ENCODE measurements at regions not wholly inside any gene's neighbourhood (a gene's known extent, or its start where the extent isn't known, plus 50 kb on each side); places are given as distances from the start of the nearest gene placed in this dataset.

GRCh38 chr2:5751873-5752482, 59.8 kb downstream of the SOX11 start:
- Mint-ChIP-seq H3K9me3 (no peaks in the 10 kb centered on the region), H3K4me3 (no peak overlapping the region), H3K27me3 (no peaks in the 10 kb centered on the region), H3K27ac (no peak overlapping the region), H3K4me1 (no peaks in the 10 kb centered on the region), H3K36me3 (no peaks in the 10 kb centered on the region)

- Mint-ChIP-seq H3K36me3 (no peaks in the 10 kb centered on the region), H3K27ac (no peak overlapping the region), H3K4me3 (no peak overlapping the region), H3K27me3 (no peaks in the 10 kb centered on the region), H3K9me3 (no peaks in the 10 kb centered on the region), H3K4me1 (no peaks in the 10 kb centered on the region)
These were observed 64.1 kb downstream of the SOX11 start for GRCh38 chr2:5756272-5756671.

- no peak overlapping the region for H3K27ac Mint-ChIP-seq
- no peaks in the 10 kb centered on the region for H3K36me3 Mint-ChIP-seq
These were observed 66.2 kb downstream of the SOX11 start for GRCh38 chr2:5758346-5758745.

GRCh38 chr2:5759949-5760348, 67.8 kb downstream of the SOX11 start:
- H3K27ac Mint-ChIP-seq = no peak overlapping the region
- H3K4me3 Mint-ChIP-seq = no peak overlapping the region
- no peaks in the 10 kb centered on the region for H3K36me3 Mint-ChIP-seq
- no peaks in the 10 kb centered on the region for H3K4me1 Mint-ChIP-seq
- no peaks in the 10 kb centered on the region for H3K27me3 Mint-ChIP-seq
- H3K9me3 Mint-ChIP-seq = peaks cover 2% of the 10 kb centered on the region

More at GRCh38 chr2:5758346-5758745, 66.2 kb downstream of the SOX11 start:
- no peak overlapping the region for H3K4me3 Mint-ChIP-seq
- H3K4me1 Mint-ChIP-seq = no peaks in the 10 kb centered on the region
- no peaks in the 10 kb centered on the region for H3K9me3 Mint-ChIP-seq
- no peaks in the 10 kb centered on the region for H3K27me3 Mint-ChIP-seq

- Mint-ChIP-seq H3K4me1 (no peaks in the 10 kb centered on the region), H3K27me3 (no peaks in the 10 kb centered on the region), H3K27ac (no peak overlapping the region), H3K9me3 (peaks cover 5% of the 10 kb centered on the region), H3K4me3 (no peak overlapping the region), H3K36me3 (no peaks in the 10 kb centered on the region)
These were observed 71.3 kb downstream of the SOX11 start for GRCh38 chr2:5763531-5763930.

- no peak overlapping the region for H3K4me3 Mint-ChIP-seq
- H3K27me3 Mint-ChIP-seq = no peaks in the 10 kb centered on the region
- no peak overlapping the region for H3K27ac Mint-ChIP-seq
- H3K4me1 Mint-ChIP-seq = no peaks in the 10 kb centered on the region
- H3K9me3 Mint-ChIP-seq = peaks cover 5% of the 10 kb centered on the region
- H3K36me3 Mint-ChIP-seq = no peaks in the 10 kb centered on the region
These were observed 71.9 kb downstream of the SOX11 start for GRCh38 chr2:5764041-5764440.

- H3K9me3 Mint-ChIP-seq = peaks cover 5% of the 10 kb centered on the region
- H3K4me3 Mint-ChIP-seq = no peak overlapping the region
- H3K36me3 Mint-ChIP-seq = no peaks in the 10 kb centered on the region
- no peaks in the 10 kb centered on the region for H3K27me3 Mint-ChIP-seq
- H3K4me1 Mint-ChIP-seq = no peaks in the 10 kb centered on the region
- no peak overlapping the region for H3K27ac Mint-ChIP-seq
These were observed 73.9 kb downstream of the SOX11 start for GRCh38 chr2:5766056-5766455.

- H3K27ac Mint-ChIP-seq = no peak overlapping the region
- no peaks in the 10 kb centered on the region for H3K4me1 Mint-ChIP-seq
- H3K9me3 Mint-ChIP-seq = peaks cover 5% of the 10 kb centered on the region
- no peaks in the 10 kb centered on the region for H3K27me3 Mint-ChIP-seq
- no peak overlapping the region for H3K4me3 Mint-ChIP-seq
- no peaks in the 10 kb centered on the region for H3K36me3 Mint-ChIP-seq
These were observed 74.4 kb downstream of the SOX11 start for GRCh38 chr2:5766561-5766960.

- Mint-ChIP-seq H3K27me3 (peaks cover 1% of the 10 kb centered on the region), H3K4me1 (no peaks in the 10 kb centered on the region), H3K27ac (no peak overlapping the region), H3K4me3 (no peak overlapping the region), H3K36me3 (no peaks in the 10 kb centered on the region), H3K9me3 (peaks cover 3% of the 10 kb centered on the region)
These were observed 84.9 kb downstream of the SOX11 start for GRCh38 chr2:5777131-5777535.

- Mint-ChIP-seq H3K4me1 (no peaks in the 10 kb centered on the region), H3K9me3 (peaks cover 8% of the 10 kb centered on the region), H3K27ac (no peak overlapping the region), H3K27me3 (no peaks in the 10 kb centered on the region), H3K4me3 (no peak overlapping the region), H3K36me3 (no peaks in the 10 kb centered on the region)
These were observed 89.5 kb downstream of the SOX11 start for GRCh38 chr2:5781679-5782078.

- H3K27me3 Mint-ChIP-seq = no peaks in the 10 kb centered on the region
- no peak overlapping the region for H3K4me3 Mint-ChIP-seq
- no peaks in the 10 kb centered on the region for H3K36me3 Mint-ChIP-seq
- peaks cover 9% of the 10 kb centered on the region for H3K9me3 Mint-ChIP-seq
- no peaks in the 10 kb centered on the region for H3K4me1 Mint-ChIP-seq
- no peak overlapping the region for H3K27ac Mint-ChIP-seq
These were observed 89.9 kb downstream of the SOX11 start for GRCh38 chr2:5782103-5782502.

- no peak overlapping the region for H3K4me3 Mint-ChIP-seq
- H3K9me3 Mint-ChIP-seq = peaks cover 19% of the 10 kb centered on the region
- no peak overlapping the region for H3K27ac Mint-ChIP-seq
- no peaks in the 10 kb centered on the region for H3K36me3 Mint-ChIP-seq
- no peaks in the 10 kb centered on the region for H3K4me1 Mint-ChIP-seq
- no peaks in the 10 kb centered on the region for H3K27me3 Mint-ChIP-seq
These were observed 96.3 kb downstream of the SOX11 start for GRCh38 chr2:5788447-5788846.

GRCh38 chr2:5791371-5791770, 99.2 kb downstream of the SOX11 start:
- peaks cover 14% of the 10 kb centered on the region for H3K9me3 Mint-ChIP-seq
- no peak overlapping the region for H3K27ac Mint-ChIP-seq

GRCh38 chr2:5794012-5794411, 101.8 kb downstream of the SOX11 start:
- Mint-ChIP-seq H3K27ac (no peak overlapping the region), H3K4me3 (no peak overlapping the region), H3K9me3 (peaks cover 4% of the 10 kb centered on the region)

More at GRCh38 chr2:5791371-5791770, 99.2 kb downstream of the SOX11 start:
- Mint-ChIP-seq H3K4me1 (no peaks in the 10 kb centered on the region), H3K27me3 (no peaks in the 10 kb centered on the region), H3K4me3 (no peak overlapping the region), H3K36me3 (no peaks in the 10 kb centered on the region)

GRCh38 chr2:5798084-5798483, 105.9 kb downstream of the SOX11 start:
- H3K27me3 Mint-ChIP-seq = no peaks in the 10 kb centered on the region
- no peaks in the 10 kb centered on the region for H3K36me3 Mint-ChIP-seq
- H3K4me1 Mint-ChIP-seq = no peaks in the 10 kb centered on the region
- H3K27ac Mint-ChIP-seq = no peak overlapping the region
- no peaks in the 10 kb centered on the region for H3K9me3 Mint-ChIP-seq
- no peak overlapping the region for H3K4me3 Mint-ChIP-seq

More at GRCh38 chr2:5794012-5794411, 101.8 kb downstream of the SOX11 start:
- Mint-ChIP-seq H3K4me1 (no peaks in the 10 kb centered on the region), H3K27me3 (no peaks in the 10 kb centered on the region), H3K36me3 (no peaks in the 10 kb centered on the region)

GRCh38 chr2:5799348-5799747, 107.2 kb downstream of the SOX11 start:
- Mint-ChIP-seq H3K4me1 (no peaks in the 10 kb centered on the region), H3K27me3 (no peaks in the 10 kb centered on the region), H3K9me3 (no peaks in the 10 kb centered on the region), H3K36me3 (no peaks in the 10 kb centered on the region), H3K27ac (no peak overlapping the region), H3K4me3 (no peak overlapping the region)

GRCh38 chr2:5803547-5803946, 111.4 kb downstream of the SOX11 start:
- H3K36me3 Mint-ChIP-seq = no peaks in the 10 kb centered on the region
- H3K4me1 Mint-ChIP-seq = no peaks in the 10 kb centered on the region
- no peaks in the 10 kb centered on the region for H3K27me3 Mint-ChIP-seq
- no peak overlapping the region for H3K27ac Mint-ChIP-seq
- H3K4me3 Mint-ChIP-seq = no peak overlapping the region
- H3K9me3 Mint-ChIP-seq = no peaks in the 10 kb centered on the region
